ENCODE measurements at regions not wholly inside any gene's neighbourhood (a gene's known extent, or its start where the extent isn't known, plus 50 kb on each side); places are given as distances from the start of the nearest gene placed in this dataset.
A peak's percentile ranks its signal among the peaks of the same experiment; 100 is the strongest.
"Not testable (repeated sequence)": the region's sequence is repeated elsewhere in the genome, so short reads cannot be mapped to it uniquely, and the experiment has no call there.

DNA sequence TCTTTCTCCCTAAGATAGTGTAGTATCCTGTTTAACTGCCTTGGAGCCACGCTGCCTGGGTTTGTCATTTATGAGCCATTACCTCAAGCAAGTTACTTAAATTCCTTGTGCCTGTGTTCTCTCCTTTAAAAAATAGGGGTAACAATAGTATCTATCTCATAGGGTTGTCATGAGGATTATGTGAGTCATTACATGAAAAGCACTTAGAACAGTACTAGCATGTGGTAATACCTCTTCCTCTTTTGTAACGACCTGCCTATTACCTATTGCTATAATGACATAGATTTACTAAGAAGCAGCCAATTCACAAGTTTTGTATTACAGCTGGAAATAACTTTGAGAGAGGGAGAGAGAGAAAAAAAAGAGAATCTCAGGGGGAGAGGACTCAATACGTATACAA lies 834.7 kb downstream of the RAPGEF2 start:
- no peak overlapping the region for H3K9ac ChIP-seq (ENCODE audit: low read length)
- peaks cover 25% of the 10 kb centered on the region for H3K27me3 ChIP-seq (ENCODE audit: low read depth, low read length)
- no peaks in the 10 kb centered on the region for H3K79me2 ChIP-seq (ENCODE audit: low read length)
- H3K4me3 ChIP-seq (ENCODE audit: low read length): peak overlapping the region; percentile 9; the same call in 1 of the 2 replicates
- H3K4me2 ChIP-seq (ENCODE audit: low read length): peak overlapping the region; percentile 41
- peaks cover 13% of the 10 kb centered on the region; the same call in 1 of the 2 replicates for H3K9me3 ChIP-seq (ENCODE audit: insufficient read depth, low read length)
- peak; percentile 91 for TF ChIP-seq EZH2phosphoT487 (IDR thresholded peaks at IDR 0.05; ENCODE audit: low read depth)
- TF ChIP-seq, protein P1, sequence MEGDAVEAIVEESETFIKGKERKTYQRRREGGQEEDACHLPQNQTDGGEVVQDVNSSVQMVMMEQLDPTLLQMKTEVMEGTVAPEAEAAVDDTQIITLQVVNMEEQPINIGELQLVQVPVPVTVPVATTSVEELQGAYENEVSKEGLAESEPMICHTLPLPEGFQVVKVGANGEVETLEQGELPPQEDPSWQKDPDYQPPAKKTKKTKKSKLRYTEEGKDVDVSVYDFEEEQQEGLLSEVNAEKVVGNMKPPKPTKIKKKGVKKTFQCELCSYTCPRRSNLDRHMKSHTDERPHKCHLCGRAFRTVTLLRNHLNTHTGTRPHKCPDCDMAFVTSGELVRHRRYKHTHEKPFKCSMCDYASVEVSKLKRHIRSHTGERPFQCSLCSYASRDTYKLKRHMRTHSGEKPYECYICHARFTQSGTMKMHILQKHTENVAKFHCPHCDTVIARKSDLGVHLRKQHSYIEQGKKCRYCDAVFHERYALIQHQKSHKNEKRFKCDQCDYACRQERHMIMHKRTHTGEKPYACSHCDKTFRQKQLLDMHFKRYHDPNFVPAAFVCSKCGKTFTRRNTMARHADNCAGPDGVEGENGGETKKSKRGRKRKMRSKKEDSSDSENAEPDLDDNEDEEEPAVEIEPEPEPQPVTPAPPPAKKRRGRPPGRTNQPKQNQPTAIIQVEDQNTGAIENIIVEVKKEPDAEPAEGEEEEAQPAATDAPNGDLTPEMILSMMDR (IDR thresholded peaks at IDR 0.05; ENCODE audit: low read depth, low read length): no peak
- no peak overlapping the region for H3K27ac ChIP-seq (ENCODE audit: low read length)
- H4K20me1 ChIP-seq (ENCODE audit: insufficient read depth, low read length): peaks cover 4% of the 10 kb centered on the region; the same call in 1 of the 2 replicates
- no peaks in the 10 kb centered on the region for H3K36me3 ChIP-seq (replicated peaks; ENCODE audit: low read depth, low read length)
- H3K4me1 ChIP-seq (ENCODE audit: low read length): peaks cover 11% of the 10 kb centered on the region
- no peak overlapping the region for H2AFZ ChIP-seq (ENCODE audit: low read depth, low read length)

DNA sequence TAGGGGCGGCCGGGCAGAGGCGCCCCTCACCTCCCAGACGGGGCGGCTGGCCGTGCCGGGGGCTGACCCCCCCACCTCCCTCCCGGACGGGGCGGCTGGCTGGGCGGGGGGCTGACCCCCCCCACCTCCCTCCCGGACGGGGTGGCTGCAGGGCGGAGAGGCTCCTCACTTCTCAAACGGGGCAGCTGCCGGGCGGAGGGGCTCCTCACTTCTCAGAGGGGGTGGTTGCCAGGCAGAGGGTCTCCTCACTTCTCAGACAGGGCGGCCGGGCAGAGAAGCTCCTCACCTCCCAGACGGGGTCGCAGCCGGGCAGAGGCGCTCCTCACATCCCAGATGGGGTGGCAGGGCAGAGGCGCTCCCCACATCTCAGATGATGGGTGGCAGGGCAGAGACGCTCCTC lies 836.8 kb downstream of the RAPGEF2 start:
- H3K4me2 ChIP-seq (ENCODE audit: low read length); H3K79me2 ChIP-seq (ENCODE audit: low read length); H4K20me1 ChIP-seq (ENCODE audit: insufficient read depth, low read length); H3K9ac ChIP-seq (ENCODE audit: low read length); H3K4me3 ChIP-seq (ENCODE audit: low read length); H3K36me3 ChIP-seq (replicated peaks; ENCODE audit: low read depth, low read length); H3K27ac ChIP-seq (ENCODE audit: low read length); H2AFZ ChIP-seq (ENCODE audit: low read depth, low read length): not testable (repeated sequence)
- Histone ChIP-seq H3K27me3 (ENCODE audit: low read depth, low read length) (peaks cover 41% of the 10 kb centered on the region), H3K9me3 (ENCODE audit: insufficient read depth, low read length) (peaks cover 13% of the 10 kb centered on the region; the same call in 1 of the 2 replicates), H3K4me1 (ENCODE audit: low read length) (peaks cover 11% of the 10 kb centered on the region)

DNA sequence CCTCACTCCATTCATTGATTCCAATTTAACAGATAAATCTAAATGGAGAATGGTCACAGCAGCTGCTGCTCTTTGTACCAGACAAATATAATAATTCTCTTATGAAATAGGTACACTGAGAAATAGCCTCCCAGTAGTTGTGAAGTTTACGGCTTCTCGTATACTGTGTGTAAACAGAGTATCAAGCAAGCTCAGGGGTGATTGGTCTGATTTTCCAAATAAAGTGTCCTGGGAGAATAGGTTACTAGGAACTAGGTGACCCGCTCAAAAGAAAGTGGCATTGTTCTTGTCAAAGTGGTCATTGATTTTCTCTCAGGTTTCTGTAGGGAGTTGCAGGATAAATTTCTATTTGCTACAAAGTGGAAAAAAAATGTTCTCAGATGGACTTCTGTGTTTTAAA lies 838.2 kb downstream of the RAPGEF2 start:
- TF ChIP-seq EZH2phosphoT487 (IDR thresholded peaks at IDR 0.05; ENCODE audit: low read depth): no peak
- H3K27me3 ChIP-seq (ENCODE audit: low read depth, low read length): peaks cover 49% of the 10 kb centered on the region
- H2AFZ ChIP-seq (ENCODE audit: low read depth, low read length): no peak overlapping the region
- H3K79me2 ChIP-seq (ENCODE audit: low read length): no peaks in the 10 kb centered on the region
- peaks cover 1% of the 10 kb centered on the region; the same call in 1 of the 2 replicates for H3K9me3 ChIP-seq (ENCODE audit: insufficient read depth, low read length)
- no peak overlapping the region for H3K4me3 ChIP-seq (ENCODE audit: low read length)
- H3K27ac ChIP-seq (ENCODE audit: low read length): no peak overlapping the region
- H3K9ac ChIP-seq (ENCODE audit: low read length): no peak overlapping the region
- H3K36me3 ChIP-seq (replicated peaks; ENCODE audit: low read depth, low read length): no peaks in the 10 kb centered on the region
- peaks cover 4% of the 10 kb centered on the region; the same call in 1 of the 2 replicates for H4K20me1 ChIP-seq (ENCODE audit: insufficient read depth, low read length)
- peaks cover 11% of the 10 kb centered on the region for H3K4me1 ChIP-seq (ENCODE audit: low read length)
- H3K4me2 ChIP-seq (ENCODE audit: low read length): no peak overlapping the region

DNA sequence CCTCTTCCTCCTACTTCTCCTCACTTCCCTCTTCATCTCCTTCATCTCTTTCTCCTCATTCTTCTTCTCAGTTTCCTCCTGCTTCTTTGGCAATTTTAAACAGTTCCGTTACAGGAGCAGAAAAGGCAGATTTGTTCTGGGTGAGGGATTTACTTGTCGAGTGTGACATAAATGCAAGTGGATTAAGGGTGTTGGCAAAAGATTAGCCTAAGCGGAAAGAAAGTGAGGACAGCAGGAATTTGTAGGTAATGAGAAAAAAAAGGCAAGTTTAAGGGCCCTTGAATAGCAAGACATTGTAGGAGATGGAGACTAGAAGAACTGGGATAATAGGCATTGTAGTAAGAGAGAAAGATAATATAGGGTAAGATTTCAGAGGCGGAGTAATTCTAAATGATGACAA lies 841.6 kb downstream of the RAPGEF2 start:
- no peaks in the 10 kb centered on the region for H3K79me2 ChIP-seq (ENCODE audit: low read length)
- no peaks in the 10 kb centered on the region for H3K4me1 ChIP-seq (ENCODE audit: low read length)
- H2AFZ ChIP-seq (ENCODE audit: low read depth, low read length): no peak overlapping the region
- no peaks in the 10 kb centered on the region for H4K20me1 ChIP-seq (ENCODE audit: insufficient read depth, low read length)
- no peaks in the 10 kb centered on the region for H3K36me3 ChIP-seq (replicated peaks; ENCODE audit: low read depth, low read length)
- no peak overlapping the region for H3K9ac ChIP-seq (ENCODE audit: low read length)
- no peaks in the 10 kb centered on the region for H3K9me3 ChIP-seq (ENCODE audit: insufficient read depth, low read length)
- H3K4me2 ChIP-seq (ENCODE audit: low read length): no peak overlapping the region
- no peak overlapping the region for H3K4me3 ChIP-seq (ENCODE audit: low read length)
- TF ChIP-seq, protein P1 (IDR thresholded peaks at IDR 0.05; ENCODE audit: low read depth, low read length): no peak
- TF ChIP-seq EZH2phosphoT487 (IDR thresholded peaks at IDR 0.05; ENCODE audit: low read depth): no peak
- peaks cover 41% of the 10 kb centered on the region for H3K27me3 ChIP-seq (ENCODE audit: low read depth, low read length)
- H3K27ac ChIP-seq (ENCODE audit: low read length): no peak overlapping the region

DNA sequence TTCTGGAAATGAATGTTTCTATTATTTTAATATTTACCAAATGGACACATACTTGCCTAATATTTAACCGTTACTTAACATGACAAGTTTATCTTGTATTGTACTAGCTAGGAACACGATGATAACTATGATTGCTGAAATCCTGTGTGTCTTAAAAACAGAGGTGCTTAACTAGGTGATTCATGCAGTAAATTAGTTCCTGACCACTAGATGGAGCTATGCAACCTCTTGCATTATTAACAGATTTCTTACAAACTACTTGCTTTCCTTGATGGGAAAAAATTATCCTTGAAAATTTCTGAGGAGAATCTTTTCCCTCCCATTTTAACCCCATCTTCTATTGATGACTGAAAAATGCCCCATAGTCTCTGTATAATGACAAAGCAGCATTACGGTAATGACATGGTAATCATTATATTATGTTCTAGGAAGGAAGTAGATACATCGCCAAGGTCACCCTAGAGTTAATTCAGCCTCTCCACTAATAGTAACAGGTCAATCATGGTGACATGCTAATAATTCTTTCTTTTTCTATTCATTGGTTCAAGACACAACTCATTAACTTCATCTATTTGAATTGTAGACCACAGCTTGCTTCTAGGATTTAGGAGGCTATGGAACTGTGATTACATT lies 844.2 kb downstream of the RAPGEF2 start:
- H3K9ac ChIP-seq (ENCODE audit: low read length): no peak overlapping the region
- no peaks in the 10 kb centered on the region for H3K4me1 ChIP-seq (ENCODE audit: low read length)
- H2AFZ ChIP-seq (ENCODE audit: low read depth, low read length): no peak overlapping the region
- H3K9me3 ChIP-seq (ENCODE audit: insufficient read depth, low read length): no peaks in the 10 kb centered on the region
- H4K20me1 ChIP-seq (ENCODE audit: insufficient read depth, low read length): no peaks in the 10 kb centered on the region
- H3K4me3 ChIP-seq (ENCODE audit: low read length): no peak overlapping the region
- H3K36me3 ChIP-seq (replicated peaks; ENCODE audit: low read depth, low read length): no peaks in the 10 kb centered on the region
- H3K27ac ChIP-seq (ENCODE audit: low read length): no peak overlapping the region
- peaks cover 29% of the 10 kb centered on the region for H3K27me3 ChIP-seq (ENCODE audit: low read depth, low read length)
- peak overlapping the region; percentile 8; the same call in 1 of the 2 replicates for H3K4me2 ChIP-seq (ENCODE audit: low read length)
- no peaks in the 10 kb centered on the region for H3K79me2 ChIP-seq (ENCODE audit: low read length)
- TF ChIP-seq, protein P1 (IDR thresholded peaks at IDR 0.05; ENCODE audit: low read depth, low read length): peak; percentile 98
- no peak for TF ChIP-seq EZH2phosphoT487 (IDR thresholded peaks at IDR 0.05; ENCODE audit: low read depth)

Measured in OCI-LY3 (cell line).